Endothelial cell of umbilical vein (primary cell): ENCODE measurements at regions not wholly inside any gene's neighbourhood (a gene's known extent, or its start where the extent isn't known, plus 50 kb on each side); places are given as distances from the start of the nearest gene placed in this dataset.

ENCODE experiments used
- BruUV-seq: library from RNA; stranded (reverse); fragments of 400-500 nt; replicated peaks from 2 replicates; lab custom pipeline; 2021; lab: Mats Ljungman, UMichigan
- CTCF ChIA-PET: fragments of 300-600, 350-600 bp; sonication (Branson Sonifier 250); formaldehyde crosslinking; loops from one replicate; lab custom pipeline; 2021; ENCODE audit warnings: antibody characterized with exemption, inconsistent platforms; lab: Charles Lee
- POLR2A ChIA-PET: fragments of 300-600, 350-600 bp; sonication (Branson Sonifier 250); formaldehyde crosslinking; loops from one replicate; lab custom pipeline; 2021; ENCODE audit warnings: antibody characterized with exemption, inconsistent platforms; lab: Charles Lee
- DNase-seq: peaks from one replicate; pipeline ENCODE4 v3.0.0-alpha.2; 2011; ENCODE audit warnings: low read depth, low spot score
- FAIRE-seq: peaks from 2 replicates; lab custom pipeline; 2011; peaks lifted over from hg19 to GRCh38; lab: Jason Lieb, UNC
- H2AFZ ChIP-seq: 2 replicates; pipeline ENCODE4 v1.6.0; 2012; ENCODE audit warnings: low read depth, low read length, control low read depth, inconsistent platforms
- H3K27ac ChIP-seq: 2 replicates; pipeline ENCODE4 v1.5.1; 2011; ENCODE audit warnings: low read depth, mild to moderate bottlenecking, control low read depth, low read length, moderate library complexity; ENCODE audit not compliant: insufficient read depth
- H3K27me3 ChIP-seq, 2 experiments: 2 replicates each; pipeline versions ENCODE4 v1.6.0 to v1.6.1; 2011; ENCODE audit warnings: low read length in 2 of 2, mixed read lengths in 1 of 2; ENCODE audit not compliant: control insufficient read depth in 2 of 2, insufficient read depth in 2 of 2
- H3K36me3 ChIP-seq, 2 experiments: 2 replicates in 1 of 2; 3 replicates in 1 of 2; pipeline ENCODE4 v1.5.1; 2011; ENCODE audit warnings: low read length in 2 of 2, mild to moderate bottlenecking in 1 of 2, moderate library complexity in 1 of 2; ENCODE audit not compliant: control insufficient read depth in 2 of 2, insufficient read depth in 2 of 2; ENCODE audit errors: extremely low read depth in 1 of 2
- H3K4me1 ChIP-seq: 3 replicates; pipeline ENCODE4 v1.5.1; 2011; ENCODE audit warnings: mild to moderate bottlenecking, low read length; ENCODE audit not compliant: control insufficient read depth, insufficient read depth; ENCODE audit errors: extremely low read depth
- H3K4me2 ChIP-seq: 2 replicates; pipeline ENCODE4 v1.6.1; 2011; ENCODE audit warnings: low read length, control low read depth, mixed read lengths; ENCODE audit not compliant: insufficient read depth
- H3K4me3 ChIP-seq, 3 experiments: fragments of 200-600 bp in 1 of 3; sonication (generic), shearing (Covaris generic) in 1 of 3; replicated peaks in 1 of 3; 2 replicates each; pipeline ENCODE4 v1.5.1; 2011 to 2016; ENCODE audit warnings: control low read depth in 3 of 3, low read length in 3 of 3, mild to moderate bottlenecking in 2 of 3, inconsistent platforms in 1 of 3, low read depth in 1 of 3, moderate library complexity in 1 of 3; ENCODE audit not compliant: insufficient read depth in 1 of 3
- H3K79me2 ChIP-seq: 2 replicates; pipeline ENCODE4 v1.6.0; 2012; ENCODE audit warnings: low read length, inconsistent platforms; ENCODE audit not compliant: control insufficient read depth, insufficient read depth
- H3K9ac ChIP-seq: replicated peaks from 2 replicates; pipeline ENCODE3; 2011; ENCODE audit warnings: low read length, control low read depth; ENCODE audit not compliant: insufficient read depth; ENCODE audit errors: extremely low read depth
- H3K9me1 ChIP-seq: replicated peaks from 3 replicates; pipeline ENCODE4 v1.6.0; 2011; ENCODE audit warnings: mild to moderate bottlenecking, low read length; ENCODE audit not compliant: control insufficient read depth, insufficient read depth; ENCODE audit errors: extremely low read depth
- H3K9me3 ChIP-seq: replicated peaks from 2 replicates; pipeline ENCODE4 v1.5.1; 2012; ENCODE audit warnings: low read length, inconsistent platforms; ENCODE audit not compliant: control insufficient read depth, insufficient read depth
- H4K20me1 ChIP-seq: replicated peaks from 2 replicates; pipeline ENCODE3; 2011; ENCODE audit warnings: mild to moderate bottlenecking, low read length; ENCODE audit not compliant: control insufficient read depth, insufficient read depth; ENCODE audit errors: extremely low read depth
- EZH2 ChIP-seq: IDR thresholded peaks from 2 replicates; pipeline ENCODE4 v1.6.1; 2012; ENCODE audit warnings: borderline replicate concordance, low read depth, mild to moderate bottlenecking, moderate library complexity, low read length, inconsistent platforms; ENCODE audit not compliant: severe bottlenecking
- FOS ChIP-seq: IDR thresholded peaks from 2 replicates; pipeline ENCODE4 v1.6.1; 2011; ENCODE audit warnings: mild to moderate bottlenecking, low read length, moderate library complexity, borderline replicate concordance; ENCODE audit not compliant: insufficient read depth
- GATA2 ChIP-seq: IDR thresholded peaks from 2 replicates; pipeline ENCODE4 v1.7.0; 2011; ENCODE audit warnings: low read depth, mild to moderate bottlenecking, moderate library complexity, mixed read lengths, low read length; ENCODE audit not compliant: insufficient read length, insufficient read depth
- JUN ChIP-seq: IDR thresholded peaks from 2 replicates; pipeline ENCODE4 v1.6.1; 2011; ENCODE audit warnings: borderline replicate concordance, low read depth; ENCODE audit not compliant: insufficient read length, insufficient read depth
- MAX ChIP-seq: IDR thresholded peaks from 2 replicates; pipeline ENCODE4 v1.6.1; 2011; ENCODE audit not compliant: insufficient read depth, insufficient read length
- MYC ChIP-seq: IDR thresholded peaks from one replicate; pipeline ENCODE4 v1.6.1; 2011; ENCODE audit warnings: mild to moderate bottlenecking, low read depth, low read length
- POLR2A ChIP-seq: IDR thresholded peaks from 2 replicates; pipeline ENCODE4 v1.6.1; 2012; ENCODE audit warnings: low read depth, mild to moderate bottlenecking, control low read depth, low read length
- POLR2AphosphoS5 ChIP-seq: IDR thresholded peaks from 2 replicates; pipeline ENCODE4 v1.6.1; 2012; ENCODE audit warnings: low read depth, mild to moderate bottlenecking, control low read depth, low read length, moderate library complexity; ENCODE audit not compliant: insufficient read depth
- dilution Hi-C: fragments of 300-500 bp; cut with MboI; formaldehyde crosslinking; loops from one replicate; pipeline ENCODE4 v1.15.0; 2019; ENCODE audit warnings: low sequenced_read_pairs; ENCODE audit not compliant: extremely low pct_ligation_motif_present
- intact Hi-C: fragments of 100-400 bp; cut with micrococcal nuclease; formaldehyde crosslinking; loops from one replicate; pipeline ENCODE4 v1.10.0; 2022
- TF ChIP-seq, protein P1 (sequence below), 2 donors: IDR thresholded peaks; 1 replicate in 1 of 2; 2 replicates in 1 of 2; pipeline ENCODE4 v1.5.1; 2011; ENCODE audit warnings: low read length in 2 of 2, mild to moderate bottlenecking in 2 of 2, moderate library complexity in 2 of 2, control low read depth in 1 of 2, inconsistent platforms in 1 of 2, low read depth in 1 of 2; ENCODE audit not compliant: insufficient read depth in 1 of 2; ENCODE audit errors: extremely low read depth in 1 of 2

DNA sequence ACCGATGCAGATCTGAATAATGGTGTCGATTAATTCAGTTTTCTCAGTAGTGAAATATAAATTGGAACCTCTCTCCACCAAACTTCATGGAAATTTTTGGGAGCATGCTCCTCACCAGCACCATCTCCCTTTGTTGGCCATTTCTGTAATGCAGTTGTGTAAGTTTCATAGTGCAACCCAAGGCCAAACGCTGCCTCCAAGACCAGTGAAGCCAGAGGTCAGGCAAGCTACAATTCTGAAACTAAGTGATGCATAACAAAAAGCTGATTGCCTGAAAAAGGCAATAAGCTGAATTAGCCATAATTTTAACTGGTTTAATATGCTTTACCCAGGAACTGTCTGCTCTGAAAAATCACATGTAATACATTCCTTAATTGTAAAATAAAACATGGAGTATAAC is 138.3 kb upstream of the TACR1 start:
- intact Hi-C loops = no loop called here
- Histone ChIP-seq H2AFZ (no peak overlapping the region), H3K79me2 (no peaks in the 10 kb centered on the region), H3K4me3 (no peak overlapping the region), H4K20me1 (no peaks in the 10 kb centered on the region), H3K27me3 (peaks cover 0 to 2% of the 10 kb centered on the region in 2 experiments), H3K27ac (no peak overlapping the region), H3K4me1 (no peaks in the 10 kb centered on the region), H3K9ac (no peak overlapping the region), H3K9me3 (no peaks in the 10 kb centered on the region), H3K9me1 (no peaks in the 10 kb centered on the region), H3K4me2 (no peak overlapping the region), H3K36me3 (no peaks in the 10 kb centered on the region)
- FAIRE-seq (no peak), DNase-seq (no peak)
- ChIA-PET POLR2A (no interaction called here), CTCF (no interaction called here)
- BruUV-seq = no TSS peak
- dilution Hi-C loops = no loop called here
- TF ChIP-seq GATA2 = no peak
- TF ChIP-seq, protein P1, sequence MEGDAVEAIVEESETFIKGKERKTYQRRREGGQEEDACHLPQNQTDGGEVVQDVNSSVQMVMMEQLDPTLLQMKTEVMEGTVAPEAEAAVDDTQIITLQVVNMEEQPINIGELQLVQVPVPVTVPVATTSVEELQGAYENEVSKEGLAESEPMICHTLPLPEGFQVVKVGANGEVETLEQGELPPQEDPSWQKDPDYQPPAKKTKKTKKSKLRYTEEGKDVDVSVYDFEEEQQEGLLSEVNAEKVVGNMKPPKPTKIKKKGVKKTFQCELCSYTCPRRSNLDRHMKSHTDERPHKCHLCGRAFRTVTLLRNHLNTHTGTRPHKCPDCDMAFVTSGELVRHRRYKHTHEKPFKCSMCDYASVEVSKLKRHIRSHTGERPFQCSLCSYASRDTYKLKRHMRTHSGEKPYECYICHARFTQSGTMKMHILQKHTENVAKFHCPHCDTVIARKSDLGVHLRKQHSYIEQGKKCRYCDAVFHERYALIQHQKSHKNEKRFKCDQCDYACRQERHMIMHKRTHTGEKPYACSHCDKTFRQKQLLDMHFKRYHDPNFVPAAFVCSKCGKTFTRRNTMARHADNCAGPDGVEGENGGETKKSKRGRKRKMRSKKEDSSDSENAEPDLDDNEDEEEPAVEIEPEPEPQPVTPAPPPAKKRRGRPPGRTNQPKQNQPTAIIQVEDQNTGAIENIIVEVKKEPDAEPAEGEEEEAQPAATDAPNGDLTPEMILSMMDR (IDR thresholded peaks at IDR 0.05; ENCODE audit: extremely low read depth in 1 of 2, insufficient read depth in 1 of 2, low read depth in 1 of 2, low read length in 2 of 2) = no peak
- TF ChIP-seq FOS = no peak
- TF ChIP-seq POLR2A = no peak
- no peak for TF ChIP-seq POLR2AphosphoS5
- no peak for TF ChIP-seq MYC
- no peak for TF ChIP-seq MAX
- no peak for TF ChIP-seq EZH2
- TF ChIP-seq JUN = no peak
